ENCODE measurements at regions not wholly inside any gene's neighbourhood (a gene's known extent, or its start where the extent isn't known, plus 50 kb on each side); places are given as distances from the start of the nearest gene placed in this dataset.

GRCh38 chr15:63451671-63452315 lies 52.6 kb upstream of the USP3 start:
- POLR2A ChIA-PET, result interaction anchor here (0.6 kb wide), 1 partner anchor 121 kb away, joined by 4 read pairs; no protein-coding TSS in a partner anchor
- Mint-ChIP-seq H3K27ac (ENCODE audit: low read depth, unreplicated experiment) (no peak overlapping the region), H3K9me3 (ENCODE audit: unreplicated experiment) (no peaks in the 10 kb centered on the region), H3K36me3 (ENCODE audit: insufficient read depth, unreplicated experiment) (no peaks in the 10 kb centered on the region), H3K4me3 (ENCODE audit: unreplicated experiment) (no peak overlapping the region), H3K4me1 (ENCODE audit: insufficient read depth, unreplicated experiment) (peaks cover 8% of the 10 kb centered on the region), H3K27me3 (ENCODE audit: insufficient read depth, unreplicated experiment) (no peaks in the 10 kb centered on the region)
- DNase-seq (ENCODE audit: unreplicated experiment), result no peak
- intact Hi-C loops (cut with micrococcal nuclease), result no loop called here
- no TSS peak for BruUV-seq (replicated peaks)
- no peak for TF ChIP-seq CTCF (IDR thresholded peaks at IDR 0.05; ENCODE audit: unreplicated experiment)
- CTCF ChIA-PET, result interaction anchor here (0.7 kb wide), 1 partner anchor 617 kb away, joined by 3 read pairs; no protein-coding TSS in a partner anchor

GRCh38 chr15:63452552-63453136 lies 51.7 kb upstream of the USP3 start:
- intact Hi-C loops (cut with micrococcal nuclease), result no loop called here
- ChIA-PET POLR2A (no interaction called here), CTCF (interaction anchor here (1.2 kb wide), 1 partner anchor 14 kb away, joined by 7 read pairs; no protein-coding TSS in a partner anchor)
- Mint-ChIP-seq H3K9me3 (ENCODE audit: unreplicated experiment) (no peaks in the 10 kb centered on the region), H3K27ac (ENCODE audit: low read depth, unreplicated experiment) (no peak overlapping the region), H3K36me3 (ENCODE audit: insufficient read depth, unreplicated experiment) (no peaks in the 10 kb centered on the region), H3K27me3 (ENCODE audit: insufficient read depth, unreplicated experiment) (no peaks in the 10 kb centered on the region), H3K4me1 (ENCODE audit: insufficient read depth, unreplicated experiment) (peaks cover 8% of the 10 kb centered on the region), H3K4me3 (ENCODE audit: unreplicated experiment) (no peak overlapping the region)
- TF ChIP-seq CTCF (IDR thresholded peaks at IDR 0.05; ENCODE audit: unreplicated experiment), result no peak
- BruUV-seq (replicated peaks), result no TSS peak
- no peak for DNase-seq (ENCODE audit: unreplicated experiment)

- intact Hi-C loops (cut with micrococcal nuclease), result no loop called here
- TF ChIP-seq CTCF (IDR thresholded peaks at IDR 0.05; ENCODE audit: unreplicated experiment), result no peak
- DNase-seq (ENCODE audit: unreplicated experiment), result no peak
- H3K4me3 Mint-ChIP-seq (ENCODE audit: unreplicated experiment), result no peak overlapping the region
- H3K4me1 Mint-ChIP-seq (ENCODE audit: insufficient read depth, unreplicated experiment), result peaks cover 8% of the 10 kb centered on the region
- H3K36me3 Mint-ChIP-seq (ENCODE audit: insufficient read depth, unreplicated experiment), result no peaks in the 10 kb centered on the region
- no peaks in the 10 kb centered on the region for H3K27me3 Mint-ChIP-seq (ENCODE audit: insufficient read depth, unreplicated experiment)
- ChIA-PET POLR2A (interaction anchor here (0.6 kb wide), 1 partner anchor 29 kb away, joined by 3 read pairs; no protein-coding TSS in a partner anchor), CTCF (interaction anchor here (0.7 to 1.2 kb wide), 2 partner anchors 13 to 169 kb away, joined by 3 to 7 read pairs; no protein-coding TSS in a partner anchor)
- H3K27ac Mint-ChIP-seq (ENCODE audit: low read depth, unreplicated experiment), result no peak overlapping the region
- BruUV-seq (replicated peaks), result no TSS peak
- H3K9me3 Mint-ChIP-seq (ENCODE audit: unreplicated experiment), result peaks cover 5% of the 10 kb centered on the region
Measured at GRCh38 chr15:63453186-63453905, 51.0 kb upstream of the USP3 start.

All from MCF 10A (cell line).